Smooth muscle cell (in vitro differentiated cells): ENCODE measurements at regions not wholly inside any gene's neighbourhood (a gene's known extent, or its start where the extent isn't known, plus 50 kb on each side); places are given as distances from the start of the nearest gene placed in this dataset.

Experiments used
- DNase-seq: peaks from one replicate; lab custom pipeline; 2025; ENCODE audit not compliant: unreplicated experiment; lab: John Stamatoyannopoulos, UW
- H2AFZ ChIP-seq: fragments of 200-600 bp; sonication (generic); 2 replicates; pipeline ENCODE4 v1.6.0; 2016; ENCODE audit warnings: antibody characterized with exemption, low read depth, mild to moderate bottlenecking
- H3F3A ChIP-seq: fragments of 200-600 bp; sonication (generic); 2 replicates; pipeline ENCODE4 v1.6.0; 2017; ENCODE audit warnings: antibody characterized with exemption, low read depth
- H3K27ac ChIP-seq: fragments of 200-600 bp; sonication (generic); 2 replicates; pipeline ENCODE4 v1.5.1; 2016; ENCODE audit warnings: low read depth, mild to moderate bottlenecking
- H3K27me3 ChIP-seq: fragments of 200-600 bp; sonication (generic); 2 replicates; pipeline ENCODE4 v1.6.1; 2016; ENCODE audit warnings: low read depth, mild to moderate bottlenecking
- H3K36me3 ChIP-seq: fragments of 200-600 bp; sonication (generic); 2 replicates; pipeline ENCODE4 v1.5.1; 2016; ENCODE audit warnings: low read depth
- H3K4me1 ChIP-seq: fragments of 200-600 bp; sonication (generic); 2 replicates; pipeline ENCODE4 v1.5.1; 2016; ENCODE audit warnings: low read depth
- H3K4me2 ChIP-seq: fragments of 200-600 bp; sonication (generic); 2 replicates; pipeline ENCODE4 v1.6.0; 2016; ENCODE audit warnings: mild to moderate bottlenecking
- H3K4me3 ChIP-seq: fragments of 200-600 bp; sonication (generic); 2 replicates; pipeline ENCODE4 v1.5.1; 2016; ENCODE audit warnings: mild to moderate bottlenecking
- H3K79me2 ChIP-seq: fragments of 200-600 bp; sonication (generic); 2 replicates; pipeline ENCODE4 v1.6.0; 2016; ENCODE audit warnings: low read depth, mild to moderate bottlenecking
- H3K9ac ChIP-seq: fragments of 200-600 bp; sonication (generic); 2 replicates; pipeline ENCODE4 v1.6.0; 2016; ENCODE audit warnings: low read depth
- H3K9me3 ChIP-seq: fragments of 200-600 bp; sonication (generic); replicated peaks from 2 replicates; pipeline ENCODE4 v1.5.1; 2016; ENCODE audit warnings: low read depth
- H4K20me1 ChIP-seq: fragments of 200-600 bp; sonication (generic); 2 replicates; pipeline ENCODE4 v1.6.0; 2016; ENCODE audit warnings: low read depth
- WGBS: methylation state at CpG from one replicate; pipeline ENCODE4 v1.1.7; 2016; ENCODE audit warnings: low lambda C conversion rate; 5-methylcytosine and 5-hydroxymethylcytosine counted together
- TF ChIP-seq, protein P1 (sequence below): fragments of 200-600 bp; sonication (generic); IDR thresholded peaks from 2 replicates; pipeline ENCODE4 v1.5.1; 2017; ENCODE audit warnings: borderline replicate concordance, mild to moderate bottlenecking, antibody characterized with exemption; ENCODE audit not compliant: insufficient read depth, poor library complexity, severe bottlenecking

DNA sequence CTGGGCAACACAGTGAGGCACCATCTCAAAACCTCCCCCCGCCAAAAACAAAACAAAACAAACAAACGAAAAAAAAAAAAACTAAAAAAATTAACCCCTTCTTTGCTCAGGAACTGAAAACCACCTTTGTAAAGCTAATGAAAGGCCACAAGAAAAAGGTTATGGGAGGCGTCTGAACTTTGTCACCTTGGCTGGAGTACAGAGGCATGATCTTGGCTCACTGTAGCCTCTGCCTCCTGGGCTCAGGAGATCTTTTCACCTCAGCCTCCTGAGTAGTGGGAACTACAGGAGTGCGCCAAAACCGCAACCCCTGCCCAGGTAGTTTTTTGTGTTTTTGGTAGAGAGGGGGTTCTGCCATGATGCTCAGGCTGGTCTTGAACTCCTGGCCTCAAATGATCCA is 337.9 kb downstream of the TBC1D32 start:
- Histone ChIP-seq H3K9ac (no peak overlapping the region), H3K36me3 (no peaks in the 10 kb centered on the region), H3K27ac (no peak overlapping the region), H4K20me1 (no peaks in the 10 kb centered on the region), H3F3A (no peaks in the 10 kb centered on the region), H3K9me3 (no peaks in the 10 kb centered on the region), H3K27me3 (no peaks in the 10 kb centered on the region), H3K4me2 (no peak overlapping the region), H2AFZ (no peak overlapping the region), H3K4me1 (no peaks in the 10 kb centered on the region), H3K4me3 (no peak overlapping the region), H3K79me2 (no peaks in the 10 kb centered on the region)
- no peak for DNase-seq
- TF ChIP-seq, protein P1, sequence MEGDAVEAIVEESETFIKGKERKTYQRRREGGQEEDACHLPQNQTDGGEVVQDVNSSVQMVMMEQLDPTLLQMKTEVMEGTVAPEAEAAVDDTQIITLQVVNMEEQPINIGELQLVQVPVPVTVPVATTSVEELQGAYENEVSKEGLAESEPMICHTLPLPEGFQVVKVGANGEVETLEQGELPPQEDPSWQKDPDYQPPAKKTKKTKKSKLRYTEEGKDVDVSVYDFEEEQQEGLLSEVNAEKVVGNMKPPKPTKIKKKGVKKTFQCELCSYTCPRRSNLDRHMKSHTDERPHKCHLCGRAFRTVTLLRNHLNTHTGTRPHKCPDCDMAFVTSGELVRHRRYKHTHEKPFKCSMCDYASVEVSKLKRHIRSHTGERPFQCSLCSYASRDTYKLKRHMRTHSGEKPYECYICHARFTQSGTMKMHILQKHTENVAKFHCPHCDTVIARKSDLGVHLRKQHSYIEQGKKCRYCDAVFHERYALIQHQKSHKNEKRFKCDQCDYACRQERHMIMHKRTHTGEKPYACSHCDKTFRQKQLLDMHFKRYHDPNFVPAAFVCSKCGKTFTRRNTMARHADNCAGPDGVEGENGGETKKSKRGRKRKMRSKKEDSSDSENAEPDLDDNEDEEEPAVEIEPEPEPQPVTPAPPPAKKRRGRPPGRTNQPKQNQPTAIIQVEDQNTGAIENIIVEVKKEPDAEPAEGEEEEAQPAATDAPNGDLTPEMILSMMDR = no peak
- WGBS = 86% methylated on average over 5 of the region's 5 CpGs

DNA sequence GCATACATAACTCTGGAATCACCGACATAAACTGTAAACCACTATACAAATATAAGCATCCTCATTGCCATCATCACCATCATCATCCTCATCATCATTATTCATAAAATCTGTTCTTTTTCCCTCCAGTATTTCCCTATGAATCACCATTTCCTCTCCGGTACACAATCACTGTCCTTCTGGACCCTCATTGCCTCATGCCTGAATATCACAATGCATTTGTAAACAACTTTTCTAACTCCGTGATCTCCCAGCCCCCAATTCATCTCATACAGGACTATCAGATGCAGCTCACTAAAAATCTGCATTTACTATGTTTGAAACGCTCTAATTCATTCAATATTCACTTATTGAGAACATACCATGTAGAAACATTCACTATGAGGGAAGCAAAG is 339.7 kb downstream of the TBC1D32 start:
- no peak overlapping the region for H3K27ac ChIP-seq
- no peak for DNase-seq
- no peaks in the 10 kb centered on the region for H3K79me2 ChIP-seq
- no peaks in the 10 kb centered on the region for H3K36me3 ChIP-seq
- H3K9me3 ChIP-seq = no peaks in the 10 kb centered on the region
- H2AFZ ChIP-seq = no peak overlapping the region
- H4K20me1 ChIP-seq = no peaks in the 10 kb centered on the region
- no peak overlapping the region for H3K4me3 ChIP-seq
- TF ChIP-seq, protein P1 = no peak
- H3K4me2 ChIP-seq = no peak overlapping the region
- no peaks in the 10 kb centered on the region for H3K27me3 ChIP-seq
- H3K4me1 ChIP-seq = no peaks in the 10 kb centered on the region
- no peaks in the 10 kb centered on the region for H3F3A ChIP-seq
- 78% methylated on average over 4 of the region's 4 CpGs for WGBS
- H3K9ac ChIP-seq = no peak overlapping the region

DNA sequence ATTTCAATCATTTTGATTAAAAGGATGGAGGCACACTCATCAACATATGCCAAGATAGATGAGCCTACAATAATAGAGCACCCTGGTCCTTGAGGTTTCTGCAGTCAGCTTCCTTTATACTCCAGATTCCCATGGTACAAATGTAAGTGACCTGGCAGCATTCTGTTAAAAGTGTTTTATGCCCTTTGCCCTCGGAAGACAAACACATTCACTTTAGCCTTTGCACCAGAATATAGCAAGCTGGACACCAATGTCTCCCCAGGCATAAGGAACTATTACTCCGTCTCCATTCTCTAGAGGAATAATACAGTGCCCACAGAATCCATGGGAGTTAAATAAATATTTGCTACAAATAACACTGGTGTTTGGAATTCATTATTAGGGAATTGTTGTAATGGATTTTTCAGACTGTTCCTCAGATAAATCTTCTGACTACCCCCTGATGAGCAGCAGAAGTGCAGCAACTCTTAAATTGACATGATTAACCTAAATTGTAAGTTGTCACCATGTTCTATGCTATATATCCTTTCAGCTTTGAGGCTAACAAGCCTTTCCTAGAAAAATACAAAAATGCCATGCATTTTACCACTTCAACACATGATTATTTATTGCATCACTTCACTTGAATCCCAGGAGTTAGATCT is 340.2 kb downstream of the TBC1D32 start:
- DNase-seq = no peak

DNA sequence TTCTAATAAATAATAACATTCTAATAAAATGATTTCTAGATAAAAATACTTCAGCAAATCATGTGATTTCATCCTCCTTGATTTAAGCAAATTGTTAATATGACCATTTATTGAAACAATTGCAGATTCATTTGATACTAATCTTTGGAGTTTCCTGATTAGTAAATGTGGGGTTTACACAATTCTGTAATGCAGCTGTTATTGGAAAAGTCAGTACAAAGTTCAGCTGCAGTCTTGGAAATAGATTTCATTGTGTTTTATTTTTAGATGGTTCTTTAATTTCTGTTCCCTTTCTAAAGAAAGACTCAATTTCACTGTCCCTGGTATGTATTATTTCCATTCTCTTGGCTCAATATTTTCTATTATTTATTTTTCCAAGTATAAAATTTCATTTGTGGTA is 342.0 kb downstream of the TBC1D32 start:
- Histone ChIP-seq H3K27ac (no peak overlapping the region), H3K36me3 (no peaks in the 10 kb centered on the region), H3F3A (no peaks in the 10 kb centered on the region), H2AFZ (no peak overlapping the region), H3K4me2 (no peak overlapping the region), H3K79me2 (no peaks in the 10 kb centered on the region), H3K9me3 (no peaks in the 10 kb centered on the region), H3K4me3 (no peak overlapping the region), H3K27me3 (no peaks in the 10 kb centered on the region), H3K4me1 (no peaks in the 10 kb centered on the region), H3K9ac (no peak overlapping the region), H4K20me1 (no peaks in the 10 kb centered on the region)
- TF ChIP-seq, protein P1 = no peak
- DNase-seq = no peak

More for the DNA sequence above, 340.2 kb downstream of the TBC1D32 start:
- H3K9me3 ChIP-seq = no peaks in the 10 kb centered on the region
- no peaks in the 10 kb centered on the region for H3K27me3 ChIP-seq
- H3K9ac ChIP-seq = no peak overlapping the region
- TF ChIP-seq, protein P1 = no peak
- H3K4me1 ChIP-seq = no peaks in the 10 kb centered on the region
- no peaks in the 10 kb centered on the region for H3K79me2 ChIP-seq
- H3K4me3 ChIP-seq = no peak overlapping the region
- no peaks in the 10 kb centered on the region for H3K36me3 ChIP-seq
- no peaks in the 10 kb centered on the region for H3F3A ChIP-seq
- no peak overlapping the region for H2AFZ ChIP-seq
- no peak overlapping the region for H3K4me2 ChIP-seq
- 95% methylated on average over 2 of the region's 2 CpGs for WGBS
- no peaks in the 10 kb centered on the region for H4K20me1 ChIP-seq
- H3K27ac ChIP-seq = no peak overlapping the region
